Stimulated activated CD8-positive, alpha-beta memory T cell treated with anti-CD3 and anti-CD28 coated beads, Interleukin-7, amount 100 ng/mL, for 4 hours (primary cell): ENCODE measurements at regions not wholly inside any gene's neighbourhood (a gene's known extent, or its start where the extent isn't known, plus 50 kb on each side); places are given as distances from the start of the nearest gene placed in this dataset.
"Not testable (repeated sequence)": the region's sequence is repeated elsewhere in the genome, so short reads cannot be mapped to it uniquely, and the experiment has no call there.

Experiments used
- DNase-seq, 2 donors: peaks; one replicate each; pipeline ENCODE4 v3.0.0-alpha.2; 2020; ENCODE audit warnings: low read depth in 2 of 2

DNA sequence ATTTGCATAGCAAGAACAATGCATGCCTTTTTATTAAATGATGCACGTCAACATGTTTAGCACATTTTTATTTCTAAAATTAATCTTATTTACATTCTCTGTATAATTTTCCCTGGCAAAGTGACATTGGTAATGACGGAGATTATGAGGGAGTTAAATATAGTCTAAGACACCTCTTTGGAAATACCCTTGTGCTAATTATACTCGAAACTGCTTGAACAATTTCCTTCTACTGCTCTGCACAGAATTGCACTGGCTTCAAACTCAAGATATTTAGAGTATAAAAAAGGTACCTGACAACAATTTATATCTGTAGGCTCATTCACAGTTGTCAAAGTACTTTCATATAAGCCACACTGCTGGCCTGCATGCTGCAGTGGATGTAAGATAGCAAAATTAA, 602.7 kb downstream of the NXPH1 start:
- DNase-seq = no peak

- no peak for DNase-seq
Measured at GRCh38 chr7:9071160-9071762, 637.9 kb downstream of the NXPH1 start.

DNA sequence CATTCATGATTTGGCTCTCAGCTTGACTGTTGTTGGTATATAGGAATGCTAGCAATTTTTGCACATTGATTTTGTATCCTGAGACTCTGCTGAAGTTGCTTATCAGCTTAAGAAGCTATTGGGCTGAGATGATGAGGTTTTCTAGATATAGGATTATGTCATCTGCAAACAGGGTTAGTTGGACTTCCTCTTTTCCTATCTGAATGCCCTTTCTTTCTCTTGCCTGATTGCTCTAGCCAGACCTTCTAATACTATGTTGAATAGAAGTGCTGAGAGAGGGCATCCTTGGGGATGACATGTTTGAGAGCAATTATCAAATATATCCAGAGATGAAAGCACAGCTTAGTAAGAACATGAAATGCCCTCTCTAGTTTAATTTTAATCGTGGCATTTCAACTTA, 642.4 kb downstream of the NXPH1 start:
- not testable (repeated sequence) for DNase-seq

GRCh38 chr7:9082203-9082602, 648.8 kb downstream of the NXPH1 start:
- no peak for DNase-seq

GRCh38 chr7:9083837-9084236, 650.4 kb downstream of the NXPH1 start:
- no peak for DNase-seq

DNA sequence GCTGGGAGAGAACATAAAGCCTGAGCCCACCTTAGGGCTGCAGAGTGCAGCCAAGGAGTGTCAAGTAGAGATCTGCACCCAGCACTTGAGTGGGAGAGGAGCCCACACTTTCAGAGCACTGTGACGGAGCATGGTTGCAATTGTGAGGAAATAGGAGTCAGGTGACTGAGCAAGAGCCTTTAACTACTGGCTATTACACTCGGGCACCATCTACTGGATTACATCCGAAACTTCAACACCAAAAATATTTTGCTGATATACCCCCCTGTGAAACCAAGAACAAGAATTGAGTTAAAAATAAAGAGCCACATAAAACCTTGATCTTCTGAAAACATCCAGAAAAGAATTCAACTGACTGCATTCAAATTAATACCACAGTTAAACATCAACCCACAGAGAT, 657.9 kb downstream of the NXPH1 start:
- no peak for DNase-seq

GRCh38 chr7:9097565-9098060, 664.2 kb downstream of the NXPH1 start:
- DNase-seq = no peak

- no peak for DNase-seq
Measured at GRCh38 chr7:9100289-9100688, 666.9 kb downstream of the NXPH1 start.

GRCh38 chr7:9102846-9103245, 669.4 kb downstream of the NXPH1 start:
- no peak for DNase-seq

DNA sequence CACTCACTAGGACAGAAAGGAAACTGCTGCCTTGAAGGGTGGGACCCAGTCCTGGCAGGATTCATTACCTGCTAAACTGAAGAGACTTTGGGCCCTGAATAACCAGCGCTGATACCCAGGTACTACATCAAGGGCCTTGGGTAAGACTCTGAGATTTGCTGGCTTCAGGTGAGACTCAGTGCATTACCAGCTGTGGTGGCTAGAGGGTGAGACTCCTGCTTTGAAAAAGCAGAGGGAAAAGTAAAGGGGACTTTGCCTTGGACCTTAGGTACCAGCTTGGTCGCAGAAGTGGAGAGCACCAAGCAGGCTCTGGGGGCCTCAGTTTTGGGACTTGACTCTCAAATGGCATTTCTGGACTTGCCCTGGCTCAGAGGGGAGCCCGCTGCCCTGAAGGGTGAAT, 673.3 kb downstream of the NXPH1 start:
- no peak for DNase-seq

DNA sequence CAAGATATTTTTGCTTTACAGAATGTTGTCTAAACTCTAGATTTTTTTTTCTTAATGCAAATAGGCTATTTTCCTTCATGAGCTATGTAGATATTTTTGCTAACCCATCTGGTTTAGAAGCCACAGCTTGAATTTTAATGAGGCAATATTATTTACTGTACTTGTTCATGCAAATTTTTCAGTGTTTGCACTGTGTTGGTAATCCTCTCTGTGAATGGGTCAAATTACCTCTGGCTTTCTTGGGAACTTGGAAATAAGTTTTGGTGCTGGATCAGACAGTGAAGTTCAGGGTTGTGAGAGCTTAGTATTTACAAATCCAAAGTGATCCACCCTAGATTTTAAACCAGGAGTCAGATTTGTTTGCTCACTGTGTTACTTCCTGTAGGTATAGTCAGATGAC, 686.9 kb downstream of the NXPH1 start:
- no peak for DNase-seq

DNA sequence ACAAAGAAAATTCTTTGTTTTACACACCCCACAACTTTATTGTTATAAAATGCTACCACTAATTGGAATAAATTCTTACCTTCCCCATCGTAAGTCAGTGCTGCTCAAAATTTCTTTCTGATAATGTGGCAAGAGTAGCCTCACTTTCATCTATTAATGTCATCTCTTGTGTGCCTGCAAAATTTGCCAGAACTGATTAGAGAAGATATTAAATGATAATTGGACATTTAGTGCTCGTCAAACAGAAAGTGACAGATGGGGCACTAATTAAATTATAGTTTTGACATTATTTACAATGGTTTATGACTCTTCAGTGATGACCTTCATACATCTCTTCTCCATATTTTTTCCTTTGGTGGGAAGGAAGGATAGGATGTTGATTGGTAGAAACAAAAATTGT, 690.9 kb downstream of the NXPH1 start:
- no peak for DNase-seq

DNA sequence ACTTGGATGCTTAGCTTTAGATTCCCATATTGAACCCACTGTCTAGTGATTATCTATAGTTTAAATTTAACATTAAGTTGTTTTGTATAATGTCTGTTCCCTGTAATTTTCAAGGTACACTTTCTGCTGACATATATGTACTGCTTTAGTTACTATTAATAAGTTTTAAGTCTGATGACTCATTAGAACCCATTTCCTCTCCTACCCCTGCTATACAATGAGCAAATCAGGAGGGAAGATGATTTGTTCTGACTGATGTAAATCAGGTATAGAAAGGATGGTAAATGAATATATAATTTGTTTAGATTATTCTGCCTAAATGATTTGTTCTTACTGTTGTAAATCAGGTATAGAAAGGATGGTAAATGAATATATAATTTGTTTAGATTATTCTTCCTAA, 691.8 kb downstream of the NXPH1 start:
- DNase-seq = no peak

DNA sequence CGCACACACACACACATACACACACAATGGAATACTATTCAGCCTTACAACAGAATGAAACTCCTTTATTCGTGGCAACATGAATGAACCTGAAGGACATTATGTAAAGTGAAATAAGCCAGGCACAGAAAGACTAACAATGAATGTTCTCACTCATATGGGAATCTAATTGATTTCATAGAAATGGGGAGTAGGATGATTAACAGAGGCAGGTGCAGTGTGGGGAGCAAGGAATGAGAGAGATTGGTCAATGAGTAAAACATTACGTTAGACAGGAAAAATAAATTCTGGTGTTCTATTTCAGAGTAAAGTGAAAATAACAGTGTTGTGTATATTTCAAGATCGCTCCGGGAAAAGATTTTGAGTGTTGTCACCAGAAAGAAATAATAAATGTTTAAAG, 694.5 kb downstream of the NXPH1 start:
- DNase-seq = no peak

- DNase-seq = no peak
Measured at GRCh38 chr7:9148687-9149086, 715.3 kb downstream of the NXPH1 start.

GRCh38 chr7:9149499-9150082, 716.2 kb downstream of the NXPH1 start:
- no peak for DNase-seq

DNA sequence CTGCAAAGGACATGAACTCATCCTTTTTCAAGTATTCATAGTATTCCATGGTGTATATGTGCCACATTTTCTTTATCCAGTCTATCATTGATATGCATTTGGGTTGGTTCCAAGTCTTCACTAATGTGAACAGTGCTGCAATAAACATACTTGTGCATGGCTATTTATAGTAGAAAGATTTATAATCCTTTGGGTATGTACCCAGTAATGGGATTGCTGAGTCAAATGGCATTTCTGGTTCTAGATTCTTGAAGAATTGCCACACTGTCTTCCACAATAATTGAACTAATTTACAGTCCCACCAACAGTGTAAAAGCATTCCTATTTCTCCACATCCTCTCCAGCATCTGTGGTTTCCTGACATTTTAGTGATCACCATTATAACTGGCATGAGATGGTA, 730.3 kb downstream of the NXPH1 start:
- not testable (repeated sequence) for DNase-seq

DNA sequence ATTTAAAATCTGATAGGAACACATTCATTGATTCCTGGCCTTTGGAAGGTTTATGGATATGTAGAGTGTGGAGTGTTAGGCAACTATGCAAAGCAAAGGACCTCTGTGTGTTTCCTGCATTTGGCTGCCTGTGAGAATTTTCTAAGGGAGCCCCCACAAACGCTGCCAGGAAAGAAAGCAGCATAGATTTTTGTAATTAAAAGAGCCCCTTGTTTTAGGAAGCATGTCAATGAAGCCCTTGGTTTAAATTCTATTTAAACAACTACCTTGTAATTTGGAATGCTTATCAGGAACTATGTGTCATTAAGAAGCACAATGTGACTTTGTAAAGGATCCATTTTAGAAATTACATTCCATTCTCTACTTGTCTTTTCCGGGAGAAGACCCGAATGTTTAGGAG, 742.5 kb downstream of the NXPH1 start:
- DNase-seq = no peak

- no peak for DNase-seq
Measured at GRCh38 chr7:9181356-9181755, 747.9 kb downstream of the NXPH1 start.

- DNase-seq = no peak
Measured at GRCh38 chr7:9186730-9187129, 753.3 kb downstream of the NXPH1 start.

DNA sequence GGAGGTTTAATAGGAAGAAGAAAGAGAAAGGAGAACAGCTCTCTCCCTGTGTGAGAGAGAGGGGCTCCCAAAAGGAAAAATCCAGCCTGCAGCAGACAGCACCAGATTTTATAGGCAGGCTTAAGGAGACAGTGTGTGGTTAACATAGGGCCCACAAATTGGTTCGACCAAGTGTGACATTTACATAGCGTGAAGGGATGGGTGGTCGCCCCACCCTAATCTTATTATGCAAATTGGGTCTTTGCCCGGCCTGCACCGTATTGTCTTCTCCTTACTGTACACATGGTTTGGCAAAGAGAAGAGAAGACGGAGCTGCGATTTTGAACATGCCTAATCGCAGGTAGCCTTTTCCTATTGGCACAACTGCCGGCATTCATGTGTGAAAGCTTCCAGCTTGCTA, 756.3 kb downstream of the NXPH1 start:
- no peak for DNase-seq

- DNase-seq = no peak
Measured at GRCh38 chr7:9192969-9193368, 759.6 kb downstream of the NXPH1 start.

- no peak for DNase-seq
Measured at GRCh38 chr7:9200626-9201025, 767.2 kb downstream of the NXPH1 start.

GRCh38 chr7:9201928-9202327, 768.5 kb downstream of the NXPH1 start:
- DNase-seq = no peak
